Inflammatory macrophage treated with lipopolysaccharide for 1 hour (primary cell): ENCODE measurements at regions not wholly inside any gene's neighbourhood (a gene's known extent, or its start where the extent isn't known, plus 50 kb on each side); places are given as distances from the start of the nearest gene placed in this dataset.
"Not testable (repeated sequence)": the region's sequence is repeated elsewhere in the genome, so short reads cannot be mapped to it uniquely, and the experiment has no call there.

Source experiments
- DNase-seq, 2 donors: peaks; one replicate each; pipeline ENCODE4 v3.0.0-alpha.2; 2020 to 2022

DNA sequence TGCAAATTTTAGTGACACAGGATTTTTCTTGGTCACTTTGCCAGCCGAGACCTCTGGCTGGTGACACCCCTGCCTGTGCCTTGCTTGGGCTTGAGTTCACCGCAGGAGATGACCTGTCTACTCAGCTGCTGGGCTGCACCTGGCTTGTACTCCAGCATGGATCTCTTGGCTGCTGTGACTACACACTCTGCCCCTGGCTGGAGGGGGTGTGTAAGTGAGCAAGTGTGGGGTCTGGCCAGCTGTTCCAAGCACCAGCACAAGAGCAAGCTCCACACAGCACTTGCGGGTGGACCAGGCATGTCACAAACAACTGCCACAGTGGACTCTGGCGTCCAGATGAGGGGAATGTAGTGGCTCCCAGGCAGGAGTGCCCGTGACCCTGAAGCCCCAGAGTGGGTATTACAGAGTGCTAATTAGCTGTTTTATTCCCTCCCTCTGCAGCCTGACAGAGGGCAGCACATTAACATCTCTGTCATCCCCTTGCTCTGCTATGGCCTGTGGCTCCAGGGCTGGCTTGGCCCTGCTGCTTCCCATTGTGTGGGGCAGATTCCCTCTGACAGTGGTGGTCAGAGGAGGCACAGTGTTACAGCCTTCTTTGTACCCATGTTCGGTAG is 1387.2 kb downstream of the OLFM4 start:
- DNase-seq, result no peak

DNA sequence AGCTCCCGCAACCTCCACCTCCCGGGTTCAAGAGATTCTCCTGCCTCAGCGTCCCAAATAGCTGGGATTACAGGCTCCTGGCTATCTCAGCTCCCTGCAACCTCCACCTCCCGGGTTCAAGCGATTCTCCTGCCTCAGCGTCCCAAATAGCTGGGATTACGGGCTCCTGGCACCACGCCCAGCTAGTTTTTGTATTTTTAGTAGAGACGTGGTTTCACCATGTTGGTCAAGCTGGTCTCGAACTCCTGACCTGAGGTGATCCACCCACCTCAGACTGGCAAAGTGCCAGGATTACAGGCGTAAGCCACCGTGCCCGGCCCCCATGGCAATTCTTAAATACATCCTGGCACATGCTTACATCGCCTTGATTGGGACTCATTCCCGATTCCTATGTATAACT is 1394.3 kb downstream of the OLFM4 start:
- DNase-seq, result not testable (repeated sequence)

DNA sequence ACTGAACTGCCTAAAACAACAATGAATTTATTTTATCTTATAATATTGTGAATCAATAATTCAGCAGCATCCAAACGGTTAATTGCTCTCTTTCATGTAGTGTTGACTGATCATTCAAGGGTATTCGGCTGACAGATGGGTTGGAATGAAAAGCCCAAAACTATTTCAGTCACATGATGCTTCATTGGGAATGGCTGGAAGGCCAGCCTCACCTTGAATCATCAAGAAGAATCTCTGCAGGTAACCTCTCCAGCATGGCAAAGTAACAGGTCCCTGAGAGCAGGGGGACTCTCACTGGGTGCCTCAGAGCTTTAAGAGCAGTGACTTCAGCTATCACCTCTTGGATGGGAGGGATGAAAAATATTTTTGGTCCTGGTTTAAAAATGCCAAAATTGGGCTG is 1395.7 kb downstream of the OLFM4 start:
- DNase-seq, result no peak

DNA sequence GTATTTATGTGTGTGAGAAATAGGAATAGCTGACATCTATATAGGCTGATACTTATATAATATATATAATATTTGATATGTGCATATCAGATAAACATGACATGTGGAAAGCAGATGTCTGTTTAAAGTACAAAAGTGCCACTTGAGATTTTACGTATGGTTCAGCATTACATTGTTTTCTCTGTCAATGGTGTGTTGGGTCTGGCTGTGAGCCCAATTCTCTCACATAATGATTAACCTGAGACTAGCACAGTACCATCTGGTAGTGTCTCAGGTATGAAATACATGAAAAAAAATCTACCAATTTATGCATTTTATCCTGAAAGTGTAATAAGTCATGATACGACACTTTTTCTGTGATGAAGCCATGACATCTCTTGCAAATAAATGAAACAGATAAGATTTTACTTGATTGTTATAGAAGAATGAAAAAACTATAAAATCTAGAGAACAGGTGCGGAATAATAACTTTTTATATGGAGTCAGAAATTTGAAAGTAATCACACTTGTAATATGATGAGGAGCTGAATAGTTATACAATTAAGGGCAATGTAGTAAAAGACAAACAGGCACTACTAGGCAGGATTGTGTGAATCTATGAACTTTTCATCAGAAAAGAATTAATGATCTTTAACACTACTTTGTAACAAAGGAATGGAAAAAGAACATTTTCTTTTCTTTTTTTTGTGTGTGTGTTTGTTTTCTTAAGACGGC is 1405.0 kb downstream of the OLFM4 start:
- no peak for DNase-seq

DNA sequence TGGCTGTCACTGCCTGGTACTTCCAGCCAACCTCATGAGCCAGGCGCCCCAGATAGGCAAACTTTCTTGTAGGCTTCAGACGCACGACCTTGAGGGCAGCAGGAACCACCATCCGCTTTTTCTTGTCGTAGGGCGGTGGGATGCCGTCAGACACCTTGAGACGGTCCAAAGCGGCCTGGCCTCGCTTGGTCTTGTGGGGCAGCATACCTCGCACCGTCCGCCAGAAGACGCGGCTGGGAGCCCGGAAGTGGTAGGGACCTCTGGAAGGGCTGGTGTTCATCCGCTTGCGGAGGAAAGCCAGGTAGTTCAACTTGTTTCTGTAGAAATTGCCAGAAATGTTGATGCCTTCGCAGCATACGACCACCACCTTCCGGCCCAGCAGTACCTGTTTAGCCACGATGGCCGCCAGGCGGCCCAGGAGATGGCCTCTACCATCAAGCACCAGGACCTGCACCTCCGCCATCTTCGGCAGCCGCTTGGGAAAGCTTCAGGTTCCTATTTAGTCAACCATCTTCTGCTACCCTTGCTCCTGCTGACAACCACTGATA is 1412.3 kb downstream of the OLFM4 start:
- not testable (repeated sequence) for DNase-seq

DNA sequence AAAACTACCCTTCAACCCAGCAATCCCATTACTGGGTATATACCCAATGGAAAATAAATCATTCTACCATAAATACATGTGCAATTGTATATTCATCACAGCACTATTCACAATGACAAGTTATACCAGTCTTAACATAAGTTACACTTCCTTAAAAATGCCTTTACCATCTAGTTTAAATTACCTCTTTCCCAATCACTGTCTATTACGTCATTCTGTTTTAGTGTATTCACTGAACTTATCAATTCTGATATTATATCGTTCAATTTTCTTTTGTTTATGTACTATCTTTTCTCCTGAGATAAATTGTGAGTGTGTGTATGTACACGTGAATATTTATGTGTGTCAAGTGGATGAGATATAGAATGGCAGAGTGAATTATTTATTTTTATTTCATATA is 1416.8 kb downstream of the OLFM4 start:
- DNase-seq, result no peak

DNA sequence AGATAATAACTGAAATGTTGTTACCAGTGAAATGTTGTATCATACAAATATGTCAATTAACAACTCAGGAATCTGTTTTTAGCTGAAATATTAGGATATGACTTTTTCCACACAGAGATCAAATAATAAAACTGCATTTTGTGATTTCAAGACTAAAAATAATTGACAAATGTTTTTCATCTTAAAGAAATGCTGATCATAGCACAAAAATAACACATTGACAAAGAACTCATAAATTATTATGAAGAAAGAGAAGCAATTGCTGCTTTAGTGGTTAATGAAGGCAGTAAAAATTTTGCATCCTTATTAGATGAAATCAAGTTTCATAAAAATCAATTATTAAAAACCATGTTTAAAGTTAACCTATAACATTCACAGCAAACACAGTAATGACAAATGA is 1417.3 kb downstream of the OLFM4 start:
- no peak for DNase-seq

DNA sequence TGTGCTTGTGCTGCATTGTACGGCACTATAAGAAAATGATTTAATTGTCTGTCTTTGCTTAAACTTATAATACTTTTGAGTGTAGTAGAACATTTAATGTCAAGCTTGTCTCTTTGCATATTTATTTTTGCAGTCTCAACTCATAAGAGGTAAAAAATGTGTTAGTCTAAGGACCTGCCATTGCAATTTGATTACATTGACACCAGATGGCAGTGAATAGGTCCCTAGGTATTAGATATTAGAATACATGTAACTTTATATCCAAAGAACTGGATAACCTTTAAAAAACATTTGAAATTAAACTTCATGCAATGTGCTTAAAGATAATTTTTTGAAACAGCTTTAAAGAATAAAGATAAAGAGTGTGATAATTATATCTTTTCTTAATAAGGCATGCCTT is 1421.3 kb downstream of the OLFM4 start:
- DNase-seq, result no peak

DNA sequence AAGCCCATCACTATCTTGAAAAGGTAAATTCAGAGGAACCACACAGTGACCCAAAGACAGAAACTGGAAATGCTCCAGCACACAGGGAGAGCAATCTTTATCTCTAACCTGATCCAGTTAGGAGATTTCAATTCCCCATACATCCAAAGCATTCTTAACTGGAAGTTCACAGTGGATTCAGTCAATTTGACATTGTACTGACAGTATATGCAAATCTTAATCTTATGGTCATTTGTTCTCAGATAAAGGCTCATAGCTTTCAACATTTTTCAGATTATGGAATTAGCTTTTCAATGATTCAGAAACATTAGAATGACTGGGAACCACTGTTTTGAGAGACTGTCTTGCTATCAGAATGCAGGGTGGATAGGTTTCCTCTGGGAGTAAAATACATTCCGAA is 1455.6 kb downstream of the OLFM4 start:
- no peak for DNase-seq

DNA sequence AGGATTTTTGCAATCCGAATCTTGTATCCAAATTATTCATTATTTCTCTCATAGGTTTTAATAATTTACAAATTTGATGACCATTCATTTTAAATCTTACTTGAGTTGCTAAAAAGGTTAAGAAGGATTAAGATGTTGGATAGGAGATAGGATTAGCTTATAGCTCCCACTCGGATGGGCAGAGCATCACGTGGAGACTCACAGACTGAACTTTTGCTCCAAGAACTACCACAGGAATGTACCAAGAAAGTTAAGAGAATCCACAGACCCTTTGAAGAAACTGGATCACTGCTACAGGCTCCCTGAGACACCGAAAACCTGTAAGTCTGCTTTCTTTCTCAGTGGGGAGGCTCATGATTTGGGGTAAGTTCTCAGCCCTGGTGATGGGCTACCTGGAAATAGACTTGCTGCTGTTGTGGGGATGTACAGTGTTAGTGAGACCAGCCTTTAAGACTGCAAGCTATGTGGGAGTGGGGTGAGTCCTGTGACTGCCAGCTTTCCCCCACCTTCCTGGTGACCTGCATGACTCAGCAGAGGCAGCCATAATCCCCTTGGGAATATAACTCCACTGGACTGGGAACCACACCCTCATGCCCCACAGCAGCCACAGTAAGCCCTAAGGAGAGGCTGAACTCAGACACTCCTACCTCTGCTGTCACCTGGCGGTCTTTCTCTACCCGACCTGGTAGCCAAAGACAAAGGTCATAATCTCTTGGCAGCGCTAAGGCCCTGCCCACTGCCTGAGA is 1458.0 kb downstream of the OLFM4 start:
- no peak for DNase-seq

DNA sequence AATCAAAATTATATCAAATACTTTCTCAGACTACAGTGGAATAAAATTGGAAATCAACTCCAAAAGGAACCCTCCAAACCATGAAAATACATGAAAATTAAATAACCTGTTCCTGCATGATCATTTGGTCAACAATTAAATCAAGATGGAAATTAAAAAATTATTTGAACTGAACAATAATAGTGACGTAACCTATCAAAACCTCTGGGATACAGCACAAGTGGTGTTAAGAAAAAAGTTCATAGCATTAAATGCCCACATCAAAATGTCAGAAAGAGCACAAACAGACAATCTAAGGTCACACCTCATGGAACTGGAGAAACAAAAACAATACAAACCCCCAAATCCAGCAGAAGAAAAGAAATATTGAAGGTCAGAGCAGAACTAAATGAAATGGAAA is 1460.7 kb downstream of the OLFM4 start:
- DNase-seq, result no peak

DNA sequence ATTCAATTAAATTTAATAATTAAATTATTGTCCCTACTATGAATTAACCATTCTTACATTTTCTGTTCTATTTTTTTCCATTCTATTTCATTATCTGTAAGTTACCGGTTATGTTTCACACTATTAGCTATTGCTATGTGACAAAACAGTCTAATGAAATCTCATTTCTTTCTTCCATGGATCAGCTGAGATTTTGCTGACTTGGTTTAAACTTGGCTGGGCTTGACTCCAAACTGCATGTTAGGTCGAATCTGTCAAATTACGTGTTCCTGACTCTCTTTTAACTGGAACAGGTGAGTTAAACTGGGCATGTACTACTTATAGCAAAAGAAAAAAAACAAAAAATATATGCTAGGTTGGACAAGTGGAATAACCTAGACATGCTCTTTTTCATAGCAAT is 1464.4 kb downstream of the OLFM4 start:
- DNase-seq, result no peak

DNA sequence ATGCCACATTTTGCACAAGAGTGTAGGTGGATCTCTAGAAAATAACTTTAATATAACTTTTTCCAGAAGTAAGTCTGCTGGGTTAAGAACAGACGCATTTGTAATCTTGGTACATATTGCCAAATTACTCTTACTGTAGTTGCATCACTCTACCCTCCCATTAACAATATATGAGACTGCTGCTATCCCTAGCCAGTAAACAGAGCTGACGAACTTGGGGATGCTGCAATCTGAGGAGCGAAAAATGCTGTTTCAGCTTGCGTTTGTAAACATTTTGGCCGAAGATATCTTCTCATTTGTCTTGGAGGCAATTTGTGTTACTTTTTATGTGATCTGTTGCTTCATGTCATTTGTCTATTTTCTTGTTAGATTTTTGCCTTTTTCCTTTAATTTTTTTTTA is 1482.8 kb downstream of the OLFM4 start:
- DNase-seq, result no peak

DNA sequence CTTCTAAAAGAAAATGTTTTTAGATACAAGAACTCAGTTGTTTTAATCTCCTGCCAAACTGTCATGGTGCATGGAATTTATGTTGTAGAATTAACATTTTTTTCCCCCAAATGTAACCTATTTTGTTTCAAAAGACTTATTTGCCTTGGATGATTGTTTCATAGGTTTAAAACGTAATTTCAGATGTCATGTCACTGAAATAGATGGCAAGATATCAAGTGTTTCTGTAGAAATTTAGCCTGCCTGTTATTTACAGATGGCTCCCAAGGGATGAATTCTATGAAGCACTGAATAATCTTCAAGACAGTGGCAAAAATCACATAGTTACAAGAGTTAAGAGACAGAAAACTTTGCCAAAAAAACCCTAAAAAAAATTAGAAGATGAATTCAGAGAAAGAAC is 1484.6 kb downstream of the OLFM4 start:
- no peak for DNase-seq

DNA sequence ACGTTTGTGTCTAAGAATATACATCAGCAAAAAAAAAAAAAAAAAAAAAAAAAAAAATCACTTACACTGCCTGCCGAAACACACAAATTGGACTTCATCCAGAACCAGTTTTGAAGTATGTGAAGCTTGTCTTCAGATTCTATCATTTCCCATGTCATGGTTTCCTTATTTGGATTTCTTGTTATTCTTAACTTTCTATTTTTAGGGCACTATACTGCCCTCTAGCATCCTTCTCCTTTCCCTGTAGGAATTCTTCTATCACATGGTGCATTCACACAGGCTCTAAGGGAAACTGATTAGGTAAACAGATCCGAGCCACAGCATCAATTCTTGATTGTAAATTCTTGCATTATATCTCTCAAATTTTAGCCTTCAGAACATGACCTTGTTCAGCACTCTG is 1507.5 kb downstream of the OLFM4 start:
- DNase-seq, result no peak

DNA sequence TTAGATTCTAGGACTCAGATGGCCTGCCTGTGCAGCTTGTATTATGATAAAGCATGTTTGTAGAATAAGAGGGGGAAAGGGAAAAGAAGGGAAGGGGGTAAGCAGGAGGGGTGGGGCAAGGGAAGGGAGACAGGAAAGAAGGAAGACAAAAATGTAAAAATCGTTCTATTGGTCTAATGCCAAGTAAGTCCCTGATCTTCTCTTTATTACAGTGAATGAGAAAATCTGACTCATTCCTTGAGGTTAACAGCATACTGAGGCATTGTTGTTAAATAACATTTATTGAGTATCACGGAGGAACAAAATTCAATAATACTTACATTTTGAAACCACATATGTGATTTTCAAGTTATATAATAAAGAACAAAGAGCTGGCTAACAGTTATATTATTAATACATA is 1534.7 kb downstream of the OLFM4 start:
- no peak for DNase-seq

DNA sequence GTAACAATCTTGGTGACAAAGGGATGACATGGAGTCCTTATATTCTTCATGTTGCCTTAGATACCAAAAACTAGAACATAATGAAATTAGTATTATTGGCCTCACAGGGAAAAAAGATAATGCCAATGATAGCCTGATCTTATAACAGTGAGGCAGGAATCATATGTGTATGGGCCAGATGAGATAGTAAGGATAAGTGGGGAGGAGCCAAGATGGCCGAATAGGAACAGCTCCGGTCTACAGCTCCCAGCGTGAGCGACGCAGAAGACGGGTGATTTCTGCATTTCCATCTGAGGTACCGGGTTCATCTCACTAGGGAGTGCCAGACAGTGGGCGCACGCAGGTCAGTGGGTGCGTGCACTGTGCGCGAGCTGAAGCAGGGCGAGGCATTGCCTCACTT is 1543.4 kb downstream of the OLFM4 start:
- not testable (repeated sequence) for DNase-seq

DNA sequence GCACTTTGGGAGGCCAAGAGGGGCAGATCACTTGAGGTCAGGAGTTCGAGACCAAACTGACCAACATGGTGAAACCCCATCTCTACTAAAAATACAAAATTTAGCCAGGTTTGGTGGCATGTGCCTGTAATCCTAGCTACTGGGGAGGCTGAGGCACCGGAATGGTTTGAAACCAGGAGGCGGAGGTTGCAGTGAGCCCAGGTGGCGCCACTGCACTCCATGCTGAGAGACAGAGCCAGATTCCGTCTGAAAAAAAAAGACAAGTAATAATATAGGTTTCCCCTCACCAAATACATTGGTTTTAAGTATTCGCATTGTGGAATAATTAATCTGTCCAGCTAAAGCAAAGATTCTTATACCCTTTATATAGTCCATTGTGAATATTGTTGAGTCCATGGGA is 1544.6 kb downstream of the OLFM4 start:
- no peak for DNase-seq

DNA sequence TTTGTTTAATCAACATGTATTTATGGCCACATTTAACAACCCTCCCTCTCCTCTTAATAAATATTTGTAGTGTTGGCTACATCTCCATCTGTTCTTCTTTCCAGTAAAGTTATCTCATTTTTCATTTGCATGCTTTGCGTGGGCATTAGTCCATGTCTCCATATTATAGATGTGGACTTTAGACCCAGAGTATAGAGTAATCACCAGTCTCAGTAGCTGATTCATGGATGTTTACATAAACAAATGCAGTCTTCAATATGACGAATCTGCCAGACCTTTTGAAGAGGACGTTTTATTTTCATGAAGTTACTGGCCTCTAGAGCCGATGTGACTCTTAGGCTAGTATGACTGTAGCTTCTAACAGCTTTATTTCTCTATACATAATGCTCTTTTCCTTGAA is 1546.2 kb downstream of the OLFM4 start:
- no peak for DNase-seq

DNA sequence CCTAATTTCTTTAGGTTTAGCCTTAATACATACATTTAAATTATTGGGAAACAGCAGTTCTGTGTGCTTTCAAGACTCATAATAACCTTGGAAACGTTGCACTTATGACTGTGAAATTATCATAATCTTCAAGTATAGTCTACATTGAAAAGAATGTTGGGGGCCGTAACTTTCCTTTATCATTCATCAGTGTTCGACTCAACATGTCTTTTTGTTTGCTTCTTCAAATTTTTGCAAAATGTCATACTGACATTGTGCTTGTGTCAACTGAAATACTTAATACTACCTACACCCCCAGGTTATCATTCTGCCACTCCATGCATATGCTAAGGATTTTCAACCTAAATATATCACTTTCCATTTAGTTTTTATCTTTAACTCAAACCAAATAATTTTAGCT is 1562.9 kb downstream of the OLFM4 start:
- DNase-seq, result no peak

DNA sequence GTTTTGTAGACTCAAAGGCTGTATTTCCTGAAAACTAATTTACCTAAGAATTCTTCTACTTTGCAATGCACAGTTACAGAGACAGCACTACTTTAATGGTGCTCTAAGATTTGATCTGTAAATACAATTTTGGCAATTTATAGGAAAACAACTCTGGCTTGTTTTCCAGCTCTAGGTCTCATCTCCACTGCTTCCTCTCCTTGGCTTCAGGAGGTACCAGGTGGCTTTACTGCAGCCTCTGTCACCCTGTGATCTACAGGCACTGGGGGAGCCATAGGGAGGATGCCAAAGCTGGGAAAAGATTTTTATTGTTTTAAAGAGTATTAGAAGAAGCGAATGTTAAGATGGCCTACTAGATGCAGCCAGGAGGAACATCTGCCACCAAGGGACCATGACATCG is 1563.6 kb downstream of the OLFM4 start:
- no peak for DNase-seq

DNA sequence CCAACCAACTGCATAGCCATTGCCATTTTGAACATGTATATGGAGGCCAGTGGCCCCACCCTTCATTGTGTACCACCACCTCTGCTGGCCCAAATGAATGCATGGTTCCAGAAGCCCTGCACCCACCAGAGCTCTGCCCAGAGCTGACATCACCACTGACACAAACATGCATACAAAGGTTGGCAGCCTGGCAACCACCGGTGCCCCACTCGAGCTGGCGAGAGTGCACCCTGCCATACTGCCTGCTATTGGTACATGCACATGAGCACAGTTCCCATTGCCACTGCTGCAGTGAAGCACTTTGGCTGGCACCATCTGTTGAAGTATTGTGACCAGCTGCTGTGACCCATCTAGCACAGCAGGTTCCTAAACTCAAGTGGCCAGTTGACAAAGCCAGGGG is 1564.9 kb downstream of the OLFM4 start:
- DNase-seq, result no peak

DNA sequence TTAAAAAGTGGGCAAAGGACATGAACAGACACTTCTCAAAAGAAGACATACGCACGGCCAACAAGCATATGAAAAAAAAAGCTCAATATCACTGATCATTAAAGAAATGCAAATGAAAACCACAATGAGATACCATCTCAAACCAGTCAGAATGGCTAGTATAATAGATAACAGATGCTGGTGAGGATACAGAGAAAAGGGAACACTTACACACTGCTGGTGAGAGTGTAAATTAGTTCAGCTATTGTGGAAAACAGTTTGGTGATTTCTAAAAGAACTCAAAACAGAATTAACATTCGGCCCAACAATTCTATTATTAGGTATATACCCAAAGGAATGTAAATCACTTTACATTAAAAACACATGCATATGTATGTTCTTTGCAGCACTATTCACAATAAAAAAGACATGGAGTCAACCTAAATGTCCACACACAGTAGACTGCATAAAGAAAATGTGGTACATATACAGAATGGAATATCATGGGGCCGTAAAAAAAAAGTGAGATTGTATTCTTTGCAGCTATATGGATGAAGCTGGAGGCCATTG is 1569.0 kb downstream of the OLFM4 start:
- no peak for DNase-seq

DNA sequence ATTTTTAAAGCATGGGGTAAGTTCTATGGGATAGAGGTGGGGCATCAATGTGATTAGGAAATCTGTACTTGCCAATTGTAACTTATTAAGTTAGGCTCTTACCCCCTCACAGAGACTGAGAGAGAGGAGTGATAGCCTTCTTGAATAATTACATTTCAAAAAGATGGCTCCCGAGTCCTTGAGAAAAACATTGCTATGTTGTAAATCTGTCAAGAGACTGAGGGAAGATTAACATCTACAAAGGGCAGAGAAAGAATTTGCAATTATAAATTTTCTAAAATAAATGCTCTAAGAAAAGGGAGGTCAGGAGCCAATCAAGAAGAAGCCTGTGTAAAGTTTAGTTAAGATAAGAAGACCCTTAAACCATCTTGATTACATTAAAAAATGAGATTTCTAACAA is 1570.8 kb downstream of the OLFM4 start:
- no peak for DNase-seq
